OCI-LY7 (cell line): ENCODE measurements at regions not wholly inside any gene's neighbourhood (a gene's known extent, or its start where the extent isn't known, plus 50 kb on each side); places are given as distances from the start of the nearest gene placed in this dataset.

Source experiments
- EZH2phosphoT487 ChIP-seq: fragments of 200-600 bp; sonication (generic); IDR thresholded peaks from 2 replicates; pipeline ENCODE4 v1.6.1; 2018; ENCODE audit warnings: low read depth, borderline replicate concordance, mild to moderate bottlenecking, mixed run types, antibody characterized with exemption, low read length, moderate library complexity, mixed read lengths
- TF ChIP-seq, protein P1 (sequence below): fragments of 200-600 bp; sonication (generic); conservative IDR thresholded peaks from 2 replicates; pipeline ENCODE4 v1.5.1; 2014; ENCODE audit warnings: mild to moderate bottlenecking, antibody characterized with exemption, low read length, moderate library complexity, mixed read lengths

- TF ChIP-seq, protein P1, sequence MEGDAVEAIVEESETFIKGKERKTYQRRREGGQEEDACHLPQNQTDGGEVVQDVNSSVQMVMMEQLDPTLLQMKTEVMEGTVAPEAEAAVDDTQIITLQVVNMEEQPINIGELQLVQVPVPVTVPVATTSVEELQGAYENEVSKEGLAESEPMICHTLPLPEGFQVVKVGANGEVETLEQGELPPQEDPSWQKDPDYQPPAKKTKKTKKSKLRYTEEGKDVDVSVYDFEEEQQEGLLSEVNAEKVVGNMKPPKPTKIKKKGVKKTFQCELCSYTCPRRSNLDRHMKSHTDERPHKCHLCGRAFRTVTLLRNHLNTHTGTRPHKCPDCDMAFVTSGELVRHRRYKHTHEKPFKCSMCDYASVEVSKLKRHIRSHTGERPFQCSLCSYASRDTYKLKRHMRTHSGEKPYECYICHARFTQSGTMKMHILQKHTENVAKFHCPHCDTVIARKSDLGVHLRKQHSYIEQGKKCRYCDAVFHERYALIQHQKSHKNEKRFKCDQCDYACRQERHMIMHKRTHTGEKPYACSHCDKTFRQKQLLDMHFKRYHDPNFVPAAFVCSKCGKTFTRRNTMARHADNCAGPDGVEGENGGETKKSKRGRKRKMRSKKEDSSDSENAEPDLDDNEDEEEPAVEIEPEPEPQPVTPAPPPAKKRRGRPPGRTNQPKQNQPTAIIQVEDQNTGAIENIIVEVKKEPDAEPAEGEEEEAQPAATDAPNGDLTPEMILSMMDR, result no peak
- TF ChIP-seq EZH2phosphoT487, result no peak
Measured at GRCh38 chr6:47175656-47176055, 133.5 kb upstream of the ADGRF1 start.
